HepG2 (cell line): ENCODE measurements at regions not wholly inside any gene's neighbourhood (a gene's known extent, or its start where the extent isn't known, plus 50 kb on each side); places are given as distances from the start of the nearest gene placed in this dataset.

ENCODE experiments used
- ATAC-seq: fragments of 200-7000 bp; cut with Tn5 transposase; 3 replicates; pipeline ENCODE4 v1.9.1; 2020; ENCODE audit warnings: mild to moderate bottlenecking, moderate library complexity
- BruUV-seq: library from RNA; stranded (reverse); fragments of 400-500 nt; replicated peaks from 2 replicates; lab custom pipeline; 2021; lab: Mats Ljungman, UMichigan
- CTCF ChIA-PET: fragments of 300-600 bp; formaldehyde crosslinking; extraction: SDS; loops from one replicate; lab custom pipeline; 2021; ENCODE audit warnings: low total read pairs, inconsistent platforms, low intra/inter-chr PET ratio; lab: Yijun Ruan, JAX
- POLR2A ChIA-PET: fragments of 350-600 bp; sonication (Branson Sonifier 250); formaldehyde crosslinking; loops from one replicate; lab custom pipeline; 2020; ENCODE audit warnings: antibody characterized with exemption, inconsistent platforms; lab: Yijun Ruan, JAX
- DNase-seq: peaks from one replicate; pipeline ENCODE4 v3.0.0-alpha.2; 2015; ENCODE audit warnings: low spot score
- FAIRE-seq: peaks from 3 replicates; lab custom pipeline; 2011; peaks lifted over from hg19 to GRCh38; lab: Jason Lieb, UNC
- H2AFZ ChIP-seq: one replicate; pipeline ENCODE4 v1.6.1; 2011; ENCODE audit warnings: low read length, inconsistent platforms
- H3K27ac ChIP-seq: fragments of 300-600 bp; 3 replicates; pipeline ENCODE4 v1.8.0; 2011; ENCODE audit warnings: mixed run types, mild to moderate bottlenecking, mixed read lengths, low read length, inconsistent platforms; ENCODE audit not compliant: insufficient read depth; ENCODE audit errors: extremely low read length
- H3K27me3 ChIP-seq, 2 experiments: fragments of 200-600 bp in 1 of 2; 2 replicates in 1 of 2; 3 replicates in 1 of 2; pipeline versions ENCODE4 v1.6.0 to v1.8.0; 2011; ENCODE audit warnings: low read length in 2 of 2, mild to moderate bottlenecking in 2 of 2, moderate library complexity in 2 of 2, inconsistent platforms in 1 of 2; ENCODE audit not compliant: insufficient read depth in 2 of 2, control insufficient read depth in 1 of 2
- H3K36me3 ChIP-seq, 2 experiments: fragments of 200-600 bp in 1 of 2; replicated peaks in 1 of 2; 2 replicates in 1 of 2; 3 replicates in 1 of 2; pipeline versions ENCODE4 v1.5.1 to v1.8.0; 2011; ENCODE audit warnings: low read length in 2 of 2, inconsistent platforms in 1 of 2; ENCODE audit not compliant: insufficient read depth in 2 of 2, control insufficient read depth in 1 of 2
- H3K4me1 ChIP-seq: 2 replicates; pipeline ENCODE4 v1.5.1; 2012; ENCODE audit warnings: low read length, inconsistent platforms; ENCODE audit not compliant: insufficient read depth
- H3K4me2 ChIP-seq: 2 replicates; pipeline ENCODE4 v1.6.0; 2011; ENCODE audit warnings: low read depth, low read length, inconsistent platforms
- H3K4me3 ChIP-seq, 3 experiments: fragments of 200-600 bp in 1 of 3; sonication (generic), shearing (Covaris generic) in 1 of 3; replicated peaks in 1 of 3; 2 replicates each; pipeline ENCODE4 v1.5.1; 2011 to 2016; ENCODE audit warnings: low read length in 3 of 3, inconsistent platforms in 2 of 3, low read depth in 2 of 3, mild to moderate bottlenecking in 2 of 3, control low read depth in 1 of 3, mixed read lengths in 1 of 3; ENCODE audit not compliant: insufficient read depth in 1 of 3
- H3K79me2 ChIP-seq: one replicate; pipeline ENCODE4 v1.6.1; 2011; ENCODE audit warnings: low read length, inconsistent platforms; ENCODE audit not compliant: insufficient read depth
- H3K9ac ChIP-seq: 2 replicates; pipeline ENCODE4 v1.6.0; 2011; ENCODE audit warnings: mild to moderate bottlenecking, low read depth, low read length, inconsistent platforms; ENCODE audit not compliant: insufficient read depth
- H3K9me3 ChIP-seq: 2 replicates; pipeline ENCODE4 v1.5.1; 2012; ENCODE audit warnings: mild to moderate bottlenecking, low read length
- H4K20me1 ChIP-seq: 2 replicates; pipeline ENCODE4 v1.6.0; 2011; ENCODE audit warnings: inconsistent platforms, mild to moderate bottlenecking, low read length, moderate library complexity; ENCODE audit not compliant: insufficient read depth
- CERS6 ChIP-seq: sonication (generic); formaldehyde crosslinking; IDR thresholded peaks from 2 replicates; pipeline ENCODE4 v1.5.0; 2020; ENCODE audit warnings: missing genetic modification reagents
- HES4 ChIP-seq: sonication (generic); formaldehyde crosslinking; IDR thresholded peaks from 2 replicates; pipeline ENCODE4 v1.9.0; 2021; ENCODE audit warnings: mild to moderate bottlenecking, missing genetic modification reagents, borderline replicate concordance
- NBN ChIP-seq: fragments of 450-650 bp; conservative IDR thresholded peaks from 2 replicates; pipeline ENCODE4 v1.6.1; 2017
- PBX3 ChIP-seq: sonication (generic); formaldehyde crosslinking; IDR thresholded peaks from 2 replicates; pipeline ENCODE4 v1.8.1; 2023; ENCODE audit warnings: missing genetic modification reagents, inconsistent platforms, borderline replicate concordance
- TRIM22 ChIP-seq: fragments of 450-650 bp; IDR thresholded peaks from 2 replicates; pipeline ENCODE4 v1.6.1; 2017
- ZNF44 ChIP-seq: sonication (generic); formaldehyde crosslinking; IDR thresholded peaks from 2 replicates; pipeline ENCODE4 v1.5.1; 2020; ENCODE audit warnings: mild to moderate bottlenecking, missing genetic modification reagents
- ZNF598 ChIP-seq: sonication (generic); formaldehyde crosslinking; IDR thresholded peaks from 2 replicates; pipeline ENCODE4 v1.5.1; 2020; ENCODE audit warnings: mild to moderate bottlenecking, missing genetic modification reagents, borderline replicate concordance
- ZNF773 ChIP-seq: sonication (generic); formaldehyde crosslinking; IDR thresholded peaks from 2 replicates; pipeline ENCODE4 v1.4.0; 2020; ENCODE audit warnings: missing genetic modification reagents, borderline replicate concordance
- WGBS: methylation state at CpG from one replicate; pipeline ENCODE4 v1.1.6; 2017; ENCODE audit warnings: low lambda C conversion rate; 5-methylcytosine and 5-hydroxymethylcytosine counted together
- in situ Hi-C: cut with HindIII; loops from 2 replicates; pipeline ENCODE4 v1.10.0; 2017; ENCODE audit warnings: low pct_unique_long_range_greater_than_20kb; ENCODE audit not compliant: extremely low pct_ligation_motif_present
- intact Hi-C: fragments of 100-400 bp; cut with micrococcal nuclease; formaldehyde crosslinking; loops from one replicate; pipeline ENCODE4 v1.10.0; 2022; ENCODE audit not compliant: unreplicated experiment

GRCh38 chr13:33525763-33526162 lies 240.2 kb upstream of the STARD13 start:
- in situ Hi-C loops (loop anchor here (25.0 kb wide), 1 partner anchor 938 kb away; the partner anchor contains the start of gene PDS5B), intact Hi-C loops (no loop called here)
- no peaks in the 10 kb centered on the region for H3K4me1 ChIP-seq
- H3K9ac ChIP-seq, result no peak overlapping the region
- BruUV-seq, result no TSS peak
- H3K4me3 ChIP-seq, result no peak overlapping the region
- no peaks in the 10 kb centered on the region for H3K27me3 ChIP-seq
- no peak overlapping the region for H3K27ac ChIP-seq
- no peaks in the 10 kb centered on the region for H4K20me1 ChIP-seq
- POLR2A ChIA-PET, result no interaction called here
- no peak overlapping the region for H2AFZ ChIP-seq
- DNase-seq, result no peak
- H3K36me3 ChIP-seq, result peaks cover 0 to 3% of the 10 kb centered on the region in 2 experiments; a peak in 1 of 5 replicates
- no peak for ATAC-seq
- no peaks in the 10 kb centered on the region for H3K9me3 ChIP-seq
- 94% methylated on average over 4 of the region's 4 CpGs for WGBS
- no peaks in the 10 kb centered on the region for H3K79me2 ChIP-seq
- TF ChIP-seq ZNF598 (no peak), CERS6 (CRISPR knock-in tag) (no peak), ZNF44 (CRISPR knock-in tag) (no peak), HES4 (no peak), ZNF773 (CRISPR knock-in tag) (no peak), PBX3 (CRISPR knock-in tag) (no peak), NBN (no peak), TRIM22 (no peak)
- FAIRE-seq, result no peak
- CTCF ChIA-PET, result no interaction called here
- H3K4me2 ChIP-seq, result no peak overlapping the region
